GM23248 (cell line): ENCODE measurements at regions not wholly inside any gene's neighbourhood (a gene's known extent, or its start where the extent isn't known, plus 50 kb on each side); places are given as distances from the start of the nearest gene placed in this dataset.

ENCODE experiments used
- EZH2 ChIP-seq: fragments of 200-600 bp; sonication (generic); IDR thresholded peaks from 2 replicates; pipeline ENCODE4 v1.6.1; 2018; ENCODE audit warnings: antibody characterized with exemption, mild to moderate bottlenecking; ENCODE audit not compliant: insufficient read depth, poor library complexity, severe bottlenecking
- EZH2phosphoT487 ChIP-seq: fragments of 200-600 bp; sonication (generic); IDR thresholded peaks from 2 replicates; pipeline ENCODE4 v1.6.1; 2018; ENCODE audit warnings: antibody characterized with exemption, moderate library complexity, mild to moderate bottlenecking, low read depth; ENCODE audit not compliant: insufficient read depth

- no peak for TF ChIP-seq EZH2
- no peak for TF ChIP-seq EZH2phosphoT487
These were observed 283.9 kb upstream of the ADAMTSL1 start for GRCh38 chr9:18189871-18190670.
